ENCODE measurements at regions not wholly inside any gene's neighbourhood (a gene's known extent, or its start where the extent isn't known, plus 50 kb on each side); places are given as distances from the start of the nearest gene placed in this dataset.

DNA sequence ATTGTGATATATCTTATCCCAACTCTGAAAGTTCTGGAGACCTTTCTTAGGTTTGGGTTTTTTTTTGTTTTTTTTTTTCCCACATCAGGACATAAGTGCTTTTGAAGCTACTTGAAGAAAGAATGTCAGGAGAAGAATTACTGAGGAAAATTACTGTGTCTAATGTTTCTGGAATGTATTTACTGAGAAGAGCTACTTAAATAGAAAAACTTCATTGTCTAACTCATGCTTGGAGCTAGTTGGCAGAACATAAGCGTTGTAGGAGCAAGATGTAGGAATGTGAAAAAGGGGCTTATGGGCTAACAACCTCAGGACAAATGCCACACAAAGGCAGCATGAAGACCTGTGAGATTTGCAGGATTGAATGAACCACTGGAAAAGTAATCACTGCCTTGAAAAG is 166.6 kb upstream of the GLRA2 start:
- no peaks in the 10 kb centered on the region for H3K27me3 ChIP-seq (ENCODE audit: control insufficient read depth in 2 of 2, insufficient read depth in 2 of 2, low read length in 2 of 2)
- TF ChIP-seq CTCF (IDR thresholded peaks at IDR 0.05), result no peak
- no peaks in the 10 kb centered on the region for H3K4me1 Mint-ChIP-seq
- H3K4me2 ChIP-seq (replicated peaks; ENCODE audit: extremely low read depth, low read length, poor library complexity, severe bottlenecking), result no peak overlapping the region
- H2AFZ ChIP-seq (ENCODE audit: insufficient read depth, low read depth, low read length, poor library complexity, severe bottlenecking), result no peak overlapping the region
- no peaks in the 10 kb centered on the region for H4K20me1 ChIP-seq (ENCODE audit: insufficient read depth, low read length)
- no peaks in the 10 kb centered on the region for H3K9me3 ChIP-seq (replicated peaks in 1 of 2; ENCODE audit: control insufficient read depth in 1 of 2, insufficient read depth in 1 of 2, low read length in 2 of 2)
- H3K27ac ChIP-seq (ENCODE audit: low read depth in 1 of 2, low read length in 2 of 2), result no peak overlapping the region
- H3K4me1 ChIP-seq (ENCODE audit: control insufficient read depth in 1 of 2, insufficient read depth in 2 of 2, low read length in 2 of 2), result no peaks in the 10 kb centered on the region
- intact Hi-C loops (cut with micrococcal nuclease), result no loop called here
- H3K27ac Mint-ChIP-seq, result no peak overlapping the region
- peaks cover 0 to 4% (median 0%) of the 10 kb centered on the region in 7 donors for H3K9me3 Mint-ChIP-seq
- H3K4me3 ChIP-seq (replicated peaks in 1 of 3; ENCODE audit: low read depth in 2 of 3, low read length in 3 of 3), result no peak overlapping the region
- H3K36me3 ChIP-seq (replicated peaks in 1 of 2; ENCODE audit: control insufficient read depth in 1 of 2, insufficient read depth in 2 of 2, low read length in 2 of 2), result no peaks in the 10 kb centered on the region
- H3K36me3 Mint-ChIP-seq, result no peaks in the 10 kb centered on the region
- H3K79me2 ChIP-seq (ENCODE audit: insufficient read depth, low read length), result no peaks in the 10 kb centered on the region
- no peak for DNase-seq
- no peak overlapping the region for H3K9ac ChIP-seq (ENCODE audit: insufficient read depth, low read length, poor library complexity, severe bottlenecking)
- H3K4me3 Mint-ChIP-seq, result no peak overlapping the region
- WGBS (ENCODE audit: insufficient coverage), result no CpG with 5 or more reads among the region's 1 CpG
- H3K27me3 Mint-ChIP-seq (ENCODE audit: low read depth in 3 of 3), result no peaks in the 10 kb centered on the region

DNA sequence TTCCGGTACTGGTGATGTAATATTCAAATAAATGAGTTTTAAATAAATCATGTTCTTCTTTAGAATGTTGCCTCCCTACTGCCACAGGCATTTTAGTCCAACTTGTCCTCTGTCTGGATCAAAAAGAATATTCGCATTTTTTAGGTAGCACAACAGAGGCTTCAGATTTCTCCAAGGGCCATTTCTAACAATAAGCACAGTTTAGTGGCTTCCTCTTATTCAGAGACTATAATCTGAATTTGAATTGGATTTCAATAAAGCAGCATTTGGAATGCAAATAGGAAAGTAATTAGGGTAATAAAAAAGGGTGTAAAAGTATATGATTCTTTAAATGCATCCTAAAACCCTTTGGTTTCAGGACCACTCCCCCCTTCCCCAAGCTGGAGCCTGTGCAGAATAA is 167.9 kb upstream of the GLRA2 start:
- no peak for TF ChIP-seq CTCF (IDR thresholded peaks at IDR 0.05)
- Mint-ChIP-seq H3K9me3 (peaks cover 0 to 4% (median 0%) of the 10 kb centered on the region in 7 donors), H3K36me3 (no peaks in the 10 kb centered on the region), H3K4me1 (no peaks in the 10 kb centered on the region), H3K27ac (no peak overlapping the region), H3K4me3 (no peak overlapping the region), H3K27me3 (ENCODE audit: low read depth in 3 of 3) (peaks cover 0 to 2% (median 0%) of the 10 kb centered on the region in 3 donors)
- WGBS (ENCODE audit: insufficient coverage), result no CpG with 5 or more reads among the region's 2 CpGs
- Histone ChIP-seq H2AFZ (ENCODE audit: insufficient read depth, low read depth, low read length, poor library complexity, severe bottlenecking) (no peak overlapping the region), H3K27me3 (ENCODE audit: control insufficient read depth in 2 of 2, insufficient read depth in 2 of 2, low read length in 2 of 2) (no peaks in the 10 kb centered on the region), H3K4me1 (ENCODE audit: control insufficient read depth in 1 of 2, insufficient read depth in 2 of 2, low read length in 2 of 2) (no peaks in the 10 kb centered on the region), H3K27ac (ENCODE audit: low read depth in 1 of 2, low read length in 2 of 2) (no peak overlapping the region), H3K4me2 (replicated peaks; ENCODE audit: extremely low read depth, low read length, poor library complexity, severe bottlenecking) (no peak overlapping the region), H3K79me2 (ENCODE audit: insufficient read depth, low read length) (no peaks in the 10 kb centered on the region), H3K36me3 (replicated peaks in 1 of 2; ENCODE audit: control insufficient read depth in 1 of 2, insufficient read depth in 2 of 2, low read length in 2 of 2) (no peaks in the 10 kb centered on the region), H3K4me3 (replicated peaks in 1 of 3; ENCODE audit: low read depth in 2 of 3, low read length in 3 of 3) (no peak overlapping the region), H4K20me1 (ENCODE audit: insufficient read depth, low read length) (no peaks in the 10 kb centered on the region), H3K9ac (ENCODE audit: insufficient read depth, low read length, poor library complexity, severe bottlenecking) (no peak overlapping the region), H3K9me3 (replicated peaks in 1 of 2; ENCODE audit: control insufficient read depth in 1 of 2, insufficient read depth in 1 of 2, low read length in 2 of 2) (no peaks in the 10 kb centered on the region)
- DNase-seq, result no peak
- intact Hi-C loops (cut with micrococcal nuclease), result no loop called here

All from CD14-positive monocyte (primary cell).